Sigmoid colon (tissue), 6 donors: ENCODE measurements at regions not wholly inside any gene's neighbourhood (a gene's known extent, or its start where the extent isn't known, plus 50 kb on each side); places are given as distances from the start of the nearest gene placed in this dataset.

ENCODE experiments used
- DNase-seq: peaks from one replicate; pipeline ENCODE4 v3.0.0-alpha.2; 2019
- H3K27ac ChIP-seq, 4 donors: fragments of 200-600 bp; sonication (generic); one replicate each; pipeline ENCODE4 v1.5.1; 2016 to 2019; ENCODE audit warnings: mild to moderate bottlenecking in 1 of 4
- H3K27me3 ChIP-seq, 3 donors: fragments of 200-600 bp; sonication (generic); one replicate each; pipeline ENCODE4 v1.5.1; 2019; ENCODE audit warnings: mild to moderate bottlenecking in 1 of 3
- H3K36me3 ChIP-seq, 4 donors: fragments of 200-600 bp; sonication (generic); one replicate each; pipeline ENCODE4 v1.5.1; 2016 to 2019
- H3K4me1 ChIP-seq, 4 donors: fragments of 200-600 bp; sonication (generic); one replicate each; pipeline ENCODE4 v1.5.1; 2017 to 2019
- H3K4me3 ChIP-seq, 4 donors: fragments of 200-600 bp; sonication (generic); one replicate each; pipeline ENCODE4 v1.5.1; 2017 to 2019; ENCODE audit warnings: mild to moderate bottlenecking in 2 of 4, moderate library complexity in 1 of 4
- H3K9me3 ChIP-seq, 4 donors: fragments of 200-600 bp in 3 of 4; sonication (generic) in 3 of 4; one replicate each; pipeline versions ENCODE4 v1.5.1 to v1.6.1; 2013 to 2019
- CTCF ChIP-seq, 4 experiments: fragments of 450-650 bp in 3 of 4; fragments of 200-600 bp in 1 of 4; IDR thresholded peaks; one replicate each; pipeline ENCODE4 v1.5.1; 2016 to 2019; ENCODE audit warnings: antibody characterized with exemption in 4 of 4, mild to moderate bottlenecking in 3 of 4, moderate library complexity in 2 of 4
- EP300 ChIP-seq, 4 donors: sonication (generic); formaldehyde crosslinking; IDR thresholded peaks; one replicate each; pipeline ENCODE4 v1.6.1; 2017; ENCODE audit warnings: antibody characterized with exemption in 4 of 4
- POLR2A ChIP-seq, 2 donors: fragments of 450-650 bp; IDR thresholded peaks; one replicate each; pipeline ENCODE4 v1.6.1; 2016; ENCODE audit warnings: antibody characterized with exemption in 2 of 2, mild to moderate bottlenecking in 2 of 2, moderate library complexity in 2 of 2
- POLR2AphosphoS5 ChIP-seq, 4 donors: sonication (generic); formaldehyde crosslinking; IDR thresholded peaks; one replicate each; pipeline ENCODE4 v1.6.1; 2017; ENCODE audit warnings: antibody characterized with exemption in 4 of 4
- WGBS, 2 donors: extraction: QIAGEN DNeasy Blood & Tissue Kit; methylation state at CpG; one replicate each; pipeline ENCODE4 v1.1.7; 2013; 5-methylcytosine and 5-hydroxymethylcytosine counted together
- intact Hi-C: fragments of 100-400 bp; cut with DNase I; formaldehyde crosslinking; loops from one replicate; pipeline ENCODE4 v1.15.1; 2023
- donor health status: healthy with polysubstance abuse.
- donor health status: healthy.

DNA sequence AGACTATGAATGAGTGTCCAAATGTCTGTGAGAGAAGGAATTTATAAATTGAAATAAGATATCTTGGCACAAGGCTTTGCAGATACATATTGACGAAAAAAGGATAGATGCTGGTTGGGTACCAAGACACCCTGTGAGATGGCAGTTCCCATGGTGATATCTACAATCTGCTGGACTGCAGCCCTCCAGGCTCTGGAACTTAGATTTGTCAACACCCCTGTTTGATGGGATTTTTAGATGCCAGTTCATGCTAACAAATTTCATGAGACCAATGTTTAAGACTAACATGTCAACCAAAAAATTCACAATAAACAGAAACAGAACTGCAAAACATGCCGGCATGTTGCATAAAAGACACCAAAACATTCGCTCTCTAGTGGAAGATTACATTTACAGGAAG, 400.3 kb upstream of the CNTNAP5 start:
- DNase-seq, result no peak
- Histone ChIP-seq H3K4me3 (no peak overlapping the region), H3K27me3 (no peaks in the 10 kb centered on the region), H3K9me3 (no peaks in the 10 kb centered on the region), H3K36me3 (no peaks in the 10 kb centered on the region), H3K4me1 (no peaks in the 10 kb centered on the region), H3K27ac (no peak overlapping the region)
- intact Hi-C loops, result no loop called here
- TF ChIP-seq EP300 (IDR thresholded peaks at IDR 0.05), result no peak
- TF ChIP-seq POLR2AphosphoS5 (IDR thresholded peaks at IDR 0.05), result no peak
- no peak for TF ChIP-seq CTCF (IDR thresholded peaks at IDR 0.05)
- no peak for TF ChIP-seq POLR2A (IDR thresholded peaks at IDR 0.05)
- WGBS, 2 donors, result 89 to 91% methylated on average over 3 of the region's 3 CpGs

DNA sequence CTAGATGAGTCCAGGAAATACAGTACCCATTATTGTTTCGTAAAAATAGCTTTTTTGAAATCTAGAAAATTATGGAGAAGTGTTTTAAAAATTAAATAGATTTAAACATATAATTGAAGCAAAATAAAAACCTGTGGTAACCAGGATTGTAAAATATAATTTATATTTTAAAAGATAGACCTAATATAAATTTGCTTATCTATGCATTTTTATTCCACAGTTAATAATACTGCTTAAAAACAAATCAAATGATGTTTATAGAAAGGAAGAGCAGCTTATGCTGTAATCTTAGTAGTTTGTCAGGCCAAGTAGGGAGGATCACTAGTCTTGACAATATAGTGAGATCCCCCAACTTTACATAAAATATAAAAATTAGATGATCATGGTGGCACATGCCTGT, 388.9 kb upstream of the CNTNAP5 start:
- Histone ChIP-seq H3K4me1 (no peaks in the 10 kb centered on the region), H3K36me3 (no peaks in the 10 kb centered on the region), H3K27ac (no peak overlapping the region), H3K9me3 (no peaks in the 10 kb centered on the region), H3K27me3 (no peaks in the 10 kb centered on the region), H3K4me3 (no peak overlapping the region)
- no peak for TF ChIP-seq POLR2A (IDR thresholded peaks at IDR 0.05)
- TF ChIP-seq CTCF (IDR thresholded peaks at IDR 0.05), result no peak
- TF ChIP-seq POLR2AphosphoS5 (IDR thresholded peaks at IDR 0.05), result no peak
- TF ChIP-seq EP300 (IDR thresholded peaks at IDR 0.05), result no peak
- no peak for DNase-seq
- 83 to 91% methylated on average over 1 of the region's 1 CpG for WGBS, 2 donors
- intact Hi-C loops, result no loop called here

DNA sequence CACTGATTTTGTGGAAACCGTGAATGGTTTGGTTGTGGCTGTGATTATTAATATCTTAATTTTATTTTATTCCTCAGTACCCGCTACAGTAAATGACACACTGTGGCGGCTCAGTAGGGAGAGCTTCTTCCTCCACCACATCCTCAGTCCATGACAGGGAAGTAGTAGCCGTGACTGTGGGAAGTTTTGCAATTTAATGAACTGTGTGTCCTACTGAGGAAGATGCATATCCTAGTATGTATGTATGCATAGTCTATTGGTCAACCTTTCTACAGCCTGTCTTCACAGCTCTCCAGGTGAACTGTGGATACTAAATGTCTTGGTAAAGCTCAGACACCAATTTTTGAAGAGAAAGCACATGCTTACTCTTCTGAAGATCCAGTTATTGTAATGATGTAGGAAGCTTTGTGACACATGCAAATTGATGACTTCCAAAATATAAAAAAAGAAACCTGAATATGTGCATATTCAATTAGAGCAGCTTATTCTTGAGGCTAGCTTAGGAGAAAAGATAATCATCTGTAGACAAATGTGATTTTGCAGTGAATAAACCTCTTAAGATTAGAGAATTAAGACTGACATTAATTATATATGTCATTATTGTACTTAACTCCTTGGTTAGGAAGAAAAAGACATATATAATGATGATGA, 384.3 kb upstream of the CNTNAP5 start:
- Histone ChIP-seq H3K27ac (no peak overlapping the region), H3K9me3 (no peaks in the 10 kb centered on the region), H3K27me3 (no peaks in the 10 kb centered on the region), H3K4me1 (no peaks in the 10 kb centered on the region), H3K4me3 (no peak overlapping the region), H3K36me3 (no peaks in the 10 kb centered on the region)
- TF ChIP-seq POLR2A (IDR thresholded peaks at IDR 0.05) (no peak), POLR2AphosphoS5 (IDR thresholded peaks at IDR 0.05) (no peak), CTCF (IDR thresholded peaks at IDR 0.05) (no peak), EP300 (IDR thresholded peaks at IDR 0.05) (no peak)
- intact Hi-C loops, result no loop called here
- no peak for DNase-seq
- 89 to 91% methylated on average over 4 of the region's 4 CpGs for WGBS, 2 donors

- Histone ChIP-seq H3K27ac (no peak overlapping the region), H3K36me3 (no peaks in the 10 kb centered on the region), H3K9me3 (no peaks in the 10 kb centered on the region), H3K27me3 (no peaks in the 10 kb centered on the region), H3K4me3 (no peak overlapping the region), H3K4me1 (no peaks in the 10 kb centered on the region)
- DNase-seq, result no peak
- TF ChIP-seq EP300 (IDR thresholded peaks at IDR 0.05) (no peak), POLR2A (IDR thresholded peaks at IDR 0.05) (no peak), POLR2AphosphoS5 (IDR thresholded peaks at IDR 0.05) (no peak), CTCF (IDR thresholded peaks at IDR 0.05) (no peak)
- intact Hi-C loops, result no loop called here
Measured at GRCh38 chr2:123644053-123644452, 381.0 kb upstream of the CNTNAP5 start.

GRCh38 chr2:123648016-123648415, 377.1 kb upstream of the CNTNAP5 start:
- TF ChIP-seq CTCF (IDR thresholded peaks at IDR 0.05) (no peak), EP300 (IDR thresholded peaks at IDR 0.05) (no peak), POLR2A (IDR thresholded peaks at IDR 0.05) (no peak), POLR2AphosphoS5 (IDR thresholded peaks at IDR 0.05) (no peak)
- 49 to 66% methylated on average over 3 of the region's 3 CpGs for WGBS, 2 donors
- intact Hi-C loops, result no loop called here
- Histone ChIP-seq H3K36me3 (no peaks in the 10 kb centered on the region), H3K4me1 (no peaks in the 10 kb centered on the region), H3K4me3 (no peak overlapping the region), H3K9me3 (no peaks in the 10 kb centered on the region), H3K27ac (no peak overlapping the region), H3K27me3 (no peaks in the 10 kb centered on the region)
- DNase-seq, result no peak
